C4-2B (cell line): ENCODE measurements at regions not wholly inside any gene's neighbourhood (a gene's known extent, or its start where the extent isn't known, plus 50 kb on each side); places are given as distances from the start of the nearest gene placed in this dataset.

ENCODE experiments used
- H3K27ac ChIP-seq: fragments of 450-650 bp; 2 replicates; pipeline ENCODE4 v1.5.1; 2017
- ZFX ChIP-seq: fragments of 450-650 bp; IDR thresholded peaks from 2 replicates; pipeline ENCODE4 v1.6.1; 2017
- TF ChIP-seq, protein P1 (sequence below): fragments of 450-650 bp; conservative IDR thresholded peaks from 2 replicates; pipeline ENCODE4 v1.5.1; 2017; ENCODE audit warnings: mild to moderate bottlenecking

- TF ChIP-seq, protein P1, sequence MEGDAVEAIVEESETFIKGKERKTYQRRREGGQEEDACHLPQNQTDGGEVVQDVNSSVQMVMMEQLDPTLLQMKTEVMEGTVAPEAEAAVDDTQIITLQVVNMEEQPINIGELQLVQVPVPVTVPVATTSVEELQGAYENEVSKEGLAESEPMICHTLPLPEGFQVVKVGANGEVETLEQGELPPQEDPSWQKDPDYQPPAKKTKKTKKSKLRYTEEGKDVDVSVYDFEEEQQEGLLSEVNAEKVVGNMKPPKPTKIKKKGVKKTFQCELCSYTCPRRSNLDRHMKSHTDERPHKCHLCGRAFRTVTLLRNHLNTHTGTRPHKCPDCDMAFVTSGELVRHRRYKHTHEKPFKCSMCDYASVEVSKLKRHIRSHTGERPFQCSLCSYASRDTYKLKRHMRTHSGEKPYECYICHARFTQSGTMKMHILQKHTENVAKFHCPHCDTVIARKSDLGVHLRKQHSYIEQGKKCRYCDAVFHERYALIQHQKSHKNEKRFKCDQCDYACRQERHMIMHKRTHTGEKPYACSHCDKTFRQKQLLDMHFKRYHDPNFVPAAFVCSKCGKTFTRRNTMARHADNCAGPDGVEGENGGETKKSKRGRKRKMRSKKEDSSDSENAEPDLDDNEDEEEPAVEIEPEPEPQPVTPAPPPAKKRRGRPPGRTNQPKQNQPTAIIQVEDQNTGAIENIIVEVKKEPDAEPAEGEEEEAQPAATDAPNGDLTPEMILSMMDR = no peak
- TF ChIP-seq ZFX = no peak
- H3K27ac ChIP-seq = no peak overlapping the region
Observed at GRCh38 chr6:2523061-2523460, 227.7 kb downstream of the MYLK4 start.

DNA sequence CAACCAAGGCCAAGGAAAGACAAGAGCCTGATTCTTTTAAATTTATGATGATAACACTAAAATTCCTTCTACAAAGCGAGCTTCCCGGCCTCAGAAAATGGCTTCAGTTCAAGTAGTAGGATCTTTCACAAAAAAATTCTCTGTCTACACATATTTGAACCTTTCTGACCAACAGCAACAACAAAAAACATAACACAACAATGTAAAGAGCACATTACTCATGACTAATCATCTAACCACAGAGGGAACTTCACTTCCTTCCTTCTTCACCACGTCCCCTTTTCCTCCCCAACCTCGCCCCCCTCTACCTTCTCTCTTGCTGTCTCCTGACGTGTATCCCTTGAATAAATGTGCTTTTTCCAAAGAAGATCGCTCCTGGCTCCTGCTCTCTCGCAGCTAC lies 228.2 kb downstream of the MYLK4 start:
- no peak for TF ChIP-seq ZFX
- TF ChIP-seq, protein P1 = no peak
- H3K27ac ChIP-seq = no peak overlapping the region

DNA sequence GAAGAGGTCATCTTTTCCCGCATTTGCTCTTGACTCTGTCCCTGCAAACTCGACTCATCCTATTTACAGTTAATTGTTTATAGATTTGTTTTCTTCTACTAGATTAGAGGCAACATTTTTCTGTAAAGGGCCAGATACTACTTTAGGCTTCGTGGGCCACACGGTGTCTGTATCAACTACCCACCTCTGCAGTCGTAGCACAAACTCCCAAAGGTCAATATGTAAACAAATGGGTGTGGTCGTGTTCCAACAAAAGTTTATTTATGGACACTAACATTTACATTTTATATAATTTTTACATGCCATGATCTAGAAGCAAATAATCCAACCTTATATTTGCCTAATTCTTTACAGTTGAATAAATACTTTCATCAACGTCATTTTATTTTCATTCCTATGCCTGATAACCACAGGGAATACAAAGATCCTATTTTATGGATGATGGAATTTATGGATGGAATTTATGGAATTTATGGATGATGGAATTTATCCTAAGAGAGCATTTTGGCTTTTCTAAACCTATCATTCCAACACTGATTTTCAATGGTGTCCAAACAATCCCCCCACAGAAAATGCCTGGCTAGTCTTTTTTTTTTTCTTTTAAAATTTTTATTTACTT lies 232.8 kb downstream of the MYLK4 start:
- TF ChIP-seq, protein P1 = no peak
- TF ChIP-seq ZFX = no peak
- no peak overlapping the region for H3K27ac ChIP-seq

GRCh38 chr6:2517401-2517800 lies 233.3 kb downstream of the MYLK4 start:
- no peak overlapping the region for H3K27ac ChIP-seq
- TF ChIP-seq, protein P1 = no peak
- no peak for TF ChIP-seq ZFX

DNA sequence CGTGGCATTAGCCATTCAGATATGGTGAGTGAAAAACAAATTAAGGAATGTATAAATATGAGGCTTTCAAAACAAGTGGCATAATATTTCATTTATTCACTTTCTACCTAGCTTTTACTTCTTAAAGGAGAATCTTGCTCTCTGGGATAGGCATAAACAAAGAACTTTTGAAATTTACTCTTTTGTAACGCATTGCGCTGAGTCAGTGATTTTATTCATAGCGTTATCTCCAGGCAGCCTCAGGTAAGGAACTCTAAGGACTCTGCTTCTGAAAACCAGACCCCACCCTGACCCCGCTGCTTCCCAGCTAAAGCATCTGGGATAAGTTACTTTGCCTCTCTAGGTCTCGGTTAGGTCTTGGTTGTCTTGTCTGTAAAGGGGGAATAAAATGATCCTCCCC lies 234.7 kb downstream of the MYLK4 start:
- H3K27ac ChIP-seq = no peak overlapping the region
- TF ChIP-seq, protein P1 = no peak

GRCh38 chr6:2514965-2515543 lies 235.7 kb downstream of the MYLK4 start:
- TF ChIP-seq, protein P1 = no peak
- TF ChIP-seq ZFX = no peak
- no peak overlapping the region for H3K27ac ChIP-seq

DNA sequence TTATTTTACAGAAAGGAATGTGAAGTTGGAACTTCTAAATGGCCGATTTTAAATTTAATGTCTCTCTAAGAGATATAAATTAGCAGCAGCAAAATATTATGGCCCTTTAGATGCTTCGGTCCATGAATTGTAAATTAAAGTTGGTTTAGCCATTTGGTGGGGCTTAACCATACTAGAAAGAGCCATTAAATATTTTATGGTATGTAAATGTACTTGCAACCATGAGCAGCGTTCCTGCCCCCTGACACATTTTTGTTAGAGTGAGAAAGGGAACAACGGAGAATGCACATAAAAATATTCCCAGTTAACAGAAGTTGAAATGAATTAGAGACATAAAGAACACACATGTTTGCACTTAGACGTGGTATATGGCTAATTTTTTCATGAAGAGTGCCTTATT lies 237.9 kb downstream of the MYLK4 start:
- TF ChIP-seq, protein P1 = no peak
- TF ChIP-seq ZFX = no peak
- H3K27ac ChIP-seq = no peak overlapping the region
